ENCODE measurements at regions not wholly inside any gene's neighbourhood (a gene's known extent, or its start where the extent isn't known, plus 50 kb on each side); places are given as distances from the start of the nearest gene placed in this dataset.

DNA sequence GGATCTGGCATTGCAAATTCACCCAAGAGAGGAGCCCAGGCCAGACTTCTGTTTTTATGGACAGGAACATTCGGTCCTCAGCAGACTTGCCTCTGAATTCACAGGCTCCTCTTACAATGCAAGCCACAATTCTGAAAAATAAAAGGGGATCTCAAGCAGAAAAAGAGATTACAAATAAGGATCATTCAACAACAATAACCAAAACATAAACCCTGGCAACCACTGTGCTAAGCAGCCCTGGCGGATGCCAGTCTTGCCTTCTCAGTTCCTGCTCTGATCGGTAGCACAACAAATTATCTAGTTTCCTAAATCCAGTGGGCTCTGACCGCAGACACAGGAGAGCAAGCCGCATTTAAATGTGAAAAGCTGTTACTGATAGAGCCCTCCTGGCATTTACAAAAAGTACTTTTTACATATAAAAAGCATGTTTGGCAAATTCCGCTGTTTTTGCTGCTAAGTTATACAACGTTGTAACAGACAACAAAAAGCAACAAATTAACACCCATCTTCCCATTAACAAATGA lies 123.4 kb upstream of the FOXD3 start:
- H3K4me2 ChIP-seq (replicated peaks; ENCODE audit: extremely low read depth, low read length, poor library complexity, severe bottlenecking) = no peak overlapping the region
- H4K20me1 ChIP-seq (ENCODE audit: insufficient read depth, low read length) = no peaks in the 10 kb centered on the region
- Mint-ChIP-seq H3K4me1 (no peaks in the 10 kb centered on the region), H3K27ac (no peak overlapping the region), H3K9me3 (peaks cover 0 to 2% (median 0%) of the 10 kb centered on the region in 7 donors), H3K27me3 (ENCODE audit: low read depth in 3 of 3) (peaks cover 5 to 7% (median 6%) of the 10 kb centered on the region in 3 donors), H3K4me3 (no peak overlapping the region), H3K36me3 (no peaks in the 10 kb centered on the region)
- no peaks in the 10 kb centered on the region for H3K9me3 ChIP-seq (replicated peaks in 1 of 2; ENCODE audit: control insufficient read depth in 1 of 2, insufficient read depth in 1 of 2, low read length in 2 of 2)
- no peak overlapping the region for H3K27ac ChIP-seq (ENCODE audit: low read depth in 1 of 2, low read length in 2 of 2)
- H2AFZ ChIP-seq (ENCODE audit: insufficient read depth, low read depth, low read length, poor library complexity, severe bottlenecking) = no peak overlapping the region
- no peak overlapping the region for H3K4me3 ChIP-seq (replicated peaks in 1 of 3; ENCODE audit: low read depth in 2 of 3, low read length in 3 of 3)
- no peak overlapping the region for H3K9ac ChIP-seq (ENCODE audit: insufficient read depth, low read length, poor library complexity, severe bottlenecking)
- intact Hi-C loops (cut with micrococcal nuclease) = no loop called here
- H3K36me3 ChIP-seq (replicated peaks in 1 of 2; ENCODE audit: control insufficient read depth in 1 of 2, insufficient read depth in 2 of 2, low read length in 2 of 2) = no peaks in the 10 kb centered on the region
- no peaks in the 10 kb centered on the region for H3K4me1 ChIP-seq (ENCODE audit: control insufficient read depth in 1 of 2, insufficient read depth in 2 of 2, low read length in 2 of 2)
- no peaks in the 10 kb centered on the region for H3K27me3 ChIP-seq (ENCODE audit: control insufficient read depth in 2 of 2, insufficient read depth in 2 of 2, low read length in 2 of 2)
- no peaks in the 10 kb centered on the region for H3K79me2 ChIP-seq (ENCODE audit: insufficient read depth, low read length)
- 60% methylated on average over 2 of the region's 7 CpGs for WGBS (ENCODE audit: insufficient coverage)
- no peak for DNase-seq
- TF ChIP-seq, protein P1, sequence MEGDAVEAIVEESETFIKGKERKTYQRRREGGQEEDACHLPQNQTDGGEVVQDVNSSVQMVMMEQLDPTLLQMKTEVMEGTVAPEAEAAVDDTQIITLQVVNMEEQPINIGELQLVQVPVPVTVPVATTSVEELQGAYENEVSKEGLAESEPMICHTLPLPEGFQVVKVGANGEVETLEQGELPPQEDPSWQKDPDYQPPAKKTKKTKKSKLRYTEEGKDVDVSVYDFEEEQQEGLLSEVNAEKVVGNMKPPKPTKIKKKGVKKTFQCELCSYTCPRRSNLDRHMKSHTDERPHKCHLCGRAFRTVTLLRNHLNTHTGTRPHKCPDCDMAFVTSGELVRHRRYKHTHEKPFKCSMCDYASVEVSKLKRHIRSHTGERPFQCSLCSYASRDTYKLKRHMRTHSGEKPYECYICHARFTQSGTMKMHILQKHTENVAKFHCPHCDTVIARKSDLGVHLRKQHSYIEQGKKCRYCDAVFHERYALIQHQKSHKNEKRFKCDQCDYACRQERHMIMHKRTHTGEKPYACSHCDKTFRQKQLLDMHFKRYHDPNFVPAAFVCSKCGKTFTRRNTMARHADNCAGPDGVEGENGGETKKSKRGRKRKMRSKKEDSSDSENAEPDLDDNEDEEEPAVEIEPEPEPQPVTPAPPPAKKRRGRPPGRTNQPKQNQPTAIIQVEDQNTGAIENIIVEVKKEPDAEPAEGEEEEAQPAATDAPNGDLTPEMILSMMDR (IDR thresholded peaks at IDR 0.05) = no peak

DNA sequence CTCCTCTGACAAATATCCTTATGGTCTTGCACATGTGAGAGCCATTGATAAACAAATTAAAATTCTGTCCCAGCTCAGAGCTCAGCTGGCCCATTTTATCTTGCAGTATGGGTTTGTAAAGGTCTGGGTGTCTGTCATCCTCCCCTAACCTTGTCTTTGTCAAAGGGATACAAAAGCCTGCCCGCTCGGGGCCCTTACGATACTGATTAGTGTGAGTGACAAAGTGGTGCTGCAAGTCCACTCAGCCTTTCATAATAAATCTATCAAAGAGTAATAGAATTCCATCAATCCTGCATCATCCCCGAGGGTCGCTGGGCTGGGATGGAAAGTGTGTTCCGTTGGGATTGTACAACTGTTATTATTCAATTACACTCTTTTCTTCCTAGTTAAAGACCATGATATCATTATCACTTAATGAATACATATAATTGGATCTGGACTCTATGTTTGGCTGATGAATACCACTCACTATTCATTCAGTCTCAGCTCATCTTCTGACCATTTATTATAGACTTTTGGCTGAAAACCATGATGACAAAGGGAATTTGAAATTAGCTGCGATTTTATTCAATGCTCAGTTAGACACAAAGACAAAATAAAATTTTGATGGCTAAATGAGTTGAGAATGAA lies 122.5 kb upstream of the FOXD3 start:
- Mint-ChIP-seq H3K36me3 (no peaks in the 10 kb centered on the region), H3K27ac (no peak overlapping the region), H3K4me3 (no peak overlapping the region), H3K9me3 (peaks cover 0 to 2% (median 0%) of the 10 kb centered on the region in 7 donors), H3K4me1 (no peaks in the 10 kb centered on the region), H3K27me3 (ENCODE audit: low read depth in 3 of 3) (peaks cover 6 to 7% (median 7%) of the 10 kb centered on the region in 3 donors)
- Histone ChIP-seq H3K9ac (ENCODE audit: insufficient read depth, low read length, poor library complexity, severe bottlenecking) (no peak overlapping the region), H3K27me3 (ENCODE audit: control insufficient read depth in 2 of 2, insufficient read depth in 2 of 2, low read length in 2 of 2) (no peaks in the 10 kb centered on the region), H4K20me1 (ENCODE audit: insufficient read depth, low read length) (no peaks in the 10 kb centered on the region), H3K4me3 (replicated peaks in 1 of 3; ENCODE audit: low read depth in 2 of 3, low read length in 3 of 3) (no peak overlapping the region), H3K9me3 (replicated peaks in 1 of 2; ENCODE audit: control insufficient read depth in 1 of 2, insufficient read depth in 1 of 2, low read length in 2 of 2) (no peaks in the 10 kb centered on the region), H3K4me2 (replicated peaks; ENCODE audit: extremely low read depth, low read length, poor library complexity, severe bottlenecking) (no peak overlapping the region), H3K27ac (ENCODE audit: low read depth in 1 of 2, low read length in 2 of 2) (no peak overlapping the region), H3K79me2 (ENCODE audit: insufficient read depth, low read length) (no peaks in the 10 kb centered on the region), H3K36me3 (replicated peaks in 1 of 2; ENCODE audit: control insufficient read depth in 1 of 2, insufficient read depth in 2 of 2, low read length in 2 of 2) (no peaks in the 10 kb centered on the region), H2AFZ (ENCODE audit: insufficient read depth, low read depth, low read length, poor library complexity, severe bottlenecking) (no peak overlapping the region), H3K4me1 (ENCODE audit: control insufficient read depth in 1 of 2, insufficient read depth in 2 of 2, low read length in 2 of 2) (no peaks in the 10 kb centered on the region)
- intact Hi-C loops (cut with micrococcal nuclease) = no loop called here
- no peak for DNase-seq
- whole genome bisulfite sequencing (ENCODE audit: insufficient coverage) = no CpG with 5 or more reads among the region's 7 CpGs
- TF ChIP-seq, protein P1 (IDR thresholded peaks at IDR 0.05) = no peak

Measured in CD14-positive monocyte (primary cell).